ENCODE measurements at regions not wholly inside any gene's neighbourhood (a gene's known extent, or its start where the extent isn't known, plus 50 kb on each side); places are given as distances from the start of the nearest gene placed in this dataset.
A peak's percentile ranks its signal among the peaks of the same experiment; 100 is the strongest.
"Not testable (repeated sequence)": the region's sequence is repeated elsewhere in the genome, so short reads cannot be mapped to it uniquely, and the experiment has no call there.

DNA sequence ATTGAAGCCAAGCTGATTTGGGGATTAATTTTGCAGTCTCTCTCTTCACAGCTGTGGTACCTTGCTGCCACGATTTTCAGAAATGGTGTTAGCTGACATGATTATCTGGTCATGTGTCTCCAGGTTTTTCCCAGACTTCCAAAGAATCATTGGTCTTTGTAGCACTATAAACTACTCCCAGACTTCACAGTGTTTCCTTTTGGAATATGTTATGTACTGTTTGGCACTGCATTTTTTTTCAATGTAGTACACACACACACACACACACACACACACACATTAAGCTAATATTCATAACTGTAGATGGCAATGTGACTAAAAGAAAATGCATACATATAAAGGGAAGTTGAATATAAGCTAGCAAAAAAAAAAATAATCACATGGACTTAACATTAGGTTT is 856.6 kb upstream of the SPRY2 start:
- no peak for FAIRE-seq

DNA sequence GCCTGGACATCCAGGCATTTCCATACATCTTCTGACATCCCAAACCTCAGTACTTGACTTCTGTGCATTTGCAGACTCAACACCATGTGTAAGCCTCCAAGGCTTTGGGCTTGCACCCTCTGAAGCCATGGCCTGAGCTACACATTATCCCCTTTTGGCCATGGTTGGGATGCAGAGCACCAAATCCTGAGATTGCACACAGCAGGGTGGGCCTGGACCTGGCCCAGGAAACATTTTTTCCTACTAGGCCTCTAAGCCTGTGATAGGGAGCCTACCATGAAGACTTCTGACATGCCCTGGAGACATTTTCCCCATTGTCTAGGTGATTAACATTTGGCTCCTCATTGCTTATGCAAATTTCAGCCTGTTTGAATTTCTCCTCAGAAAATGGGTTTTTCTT is 853.4 kb upstream of the SPRY2 start:
- FAIRE-seq: no peak

DNA sequence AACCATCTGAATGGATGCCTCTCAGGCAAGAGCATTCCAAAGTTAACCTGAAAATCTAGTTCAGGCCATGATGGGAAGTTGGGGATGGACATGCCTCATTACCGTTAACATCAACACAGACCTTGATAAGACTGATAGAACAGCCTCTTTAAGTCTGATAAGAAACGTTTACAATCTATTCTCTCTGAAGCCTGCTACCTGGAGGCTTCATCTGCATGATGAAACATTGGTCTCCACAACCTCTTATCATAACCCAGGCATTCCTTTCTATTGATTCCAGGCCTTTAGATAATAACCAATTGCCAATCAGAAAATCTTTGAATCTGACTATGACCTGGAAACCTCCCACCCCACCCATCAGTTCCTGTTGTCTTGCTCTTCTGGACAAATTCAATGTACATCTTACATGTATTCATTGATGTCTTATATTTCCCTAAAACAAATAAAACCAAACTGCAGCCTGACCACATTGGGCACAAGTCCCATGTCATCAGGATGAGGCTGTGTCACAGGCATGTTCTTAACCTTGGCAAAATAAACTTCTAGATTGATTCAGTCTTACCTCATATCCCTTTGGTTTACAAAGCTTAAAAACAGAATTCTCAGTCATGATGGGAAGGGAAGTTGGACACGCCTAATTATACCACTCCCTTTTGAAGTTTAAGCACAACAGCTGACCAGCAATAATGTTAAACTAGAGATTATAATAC is 843.8 kb upstream of the SPRY2 start:
- FAIRE-seq: no peak

DNA sequence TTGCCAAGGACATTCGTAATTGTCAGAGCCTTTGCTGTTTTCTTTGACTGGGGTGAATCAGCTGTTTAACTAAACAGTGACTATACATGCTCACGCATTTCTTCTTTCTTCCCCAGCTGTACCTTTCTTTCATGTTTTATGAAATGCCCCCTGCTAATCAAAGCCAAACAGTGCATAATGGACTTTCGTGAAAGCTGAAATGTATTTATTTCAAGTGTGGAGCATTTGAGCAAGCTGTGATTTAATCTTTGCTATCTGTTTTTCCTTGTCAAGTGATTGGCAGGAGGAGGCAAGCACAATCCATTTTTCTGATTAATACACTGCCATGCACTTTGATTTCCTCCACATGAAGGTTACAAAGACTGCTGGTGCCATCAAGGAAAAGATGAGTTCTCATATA is 831.7 kb upstream of the SPRY2 start:
- no peak for FAIRE-seq

DNA sequence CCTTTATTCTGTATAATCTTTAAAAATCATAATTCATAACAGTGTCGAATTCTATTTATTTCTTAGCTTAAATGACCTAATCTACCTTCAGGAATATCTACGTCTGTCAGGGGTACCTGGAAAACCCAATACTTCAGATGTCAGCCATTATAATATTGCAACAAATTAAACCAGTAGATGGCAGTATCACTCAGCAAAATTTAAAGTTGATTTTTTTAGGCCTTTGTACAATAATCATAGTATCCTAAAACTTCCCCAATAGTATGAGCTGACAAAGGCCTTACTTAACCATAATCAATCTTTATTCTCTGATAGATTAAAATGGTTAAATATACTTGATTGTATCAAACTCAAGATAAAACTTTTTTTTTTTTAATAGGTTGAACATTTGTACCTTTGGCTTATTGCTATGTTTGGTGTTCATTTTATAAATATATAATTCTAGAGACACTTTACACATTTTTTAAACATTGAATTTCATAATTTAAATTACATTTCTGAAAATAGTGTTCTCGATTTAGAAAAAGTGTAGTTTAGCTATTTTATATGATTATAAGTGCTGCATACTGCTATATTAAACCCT is 830.2 kb upstream of the SPRY2 start:
- FAIRE-seq: peak; percentile 92

DNA sequence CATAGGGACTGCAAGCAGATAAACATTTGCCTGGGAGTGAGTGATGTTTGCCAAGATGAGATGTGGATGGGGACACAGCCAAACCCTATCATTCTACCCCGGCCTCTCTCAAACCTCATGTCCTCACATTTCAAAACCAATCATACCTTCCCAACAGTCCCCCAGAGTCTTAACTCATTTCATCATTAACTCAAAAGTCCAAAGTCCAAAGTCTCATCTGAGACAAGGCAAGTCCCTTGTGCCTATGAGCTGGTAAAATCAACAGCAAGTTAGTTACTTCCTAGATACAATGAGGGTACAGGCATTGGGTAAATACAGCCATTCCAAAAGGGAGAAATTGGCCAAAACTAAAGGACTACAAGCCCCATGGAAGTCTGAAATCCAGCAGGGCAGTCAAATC is 822.9 kb upstream of the SPRY2 start:
- not testable (repeated sequence) for FAIRE-seq

DNA sequence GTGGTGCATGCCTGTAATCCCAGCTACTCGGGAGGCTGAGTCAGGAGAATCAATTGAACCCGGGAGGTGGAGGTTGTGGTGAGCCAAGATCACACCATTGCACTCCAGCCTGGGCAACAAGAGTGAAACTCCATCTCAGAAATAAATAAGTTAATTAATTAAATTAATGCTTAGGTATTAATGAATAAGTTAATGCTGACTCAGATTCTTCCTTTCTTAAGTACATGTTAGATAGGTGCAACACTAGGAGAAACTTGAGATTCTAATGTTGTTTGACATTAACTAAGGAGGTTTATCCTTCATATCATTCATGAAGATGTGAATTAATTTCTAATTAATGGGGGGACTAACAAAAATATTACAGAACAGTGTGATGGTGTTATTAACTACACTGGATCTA is 812.6 kb upstream of the SPRY2 start:
- no peak for FAIRE-seq

DNA sequence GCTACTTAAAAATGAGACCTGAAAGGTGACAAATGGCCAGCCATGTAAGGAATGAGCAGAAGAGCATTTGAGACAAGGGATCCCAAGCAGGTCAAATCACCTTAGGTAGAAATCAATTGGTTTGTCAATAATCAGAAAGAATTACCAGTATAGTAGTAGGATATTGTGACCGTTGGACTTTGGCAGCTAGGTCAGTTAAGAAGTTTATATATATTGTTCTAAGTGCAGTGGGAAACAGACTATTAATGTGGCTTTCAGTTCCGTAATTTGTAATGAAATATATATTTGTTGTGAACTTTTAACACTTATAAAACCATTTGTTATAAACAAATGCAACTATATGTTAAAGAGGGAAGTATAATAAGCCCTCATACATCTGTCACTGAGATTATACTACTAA is 807.9 kb upstream of the SPRY2 start:
- FAIRE-seq: no peak

DNA sequence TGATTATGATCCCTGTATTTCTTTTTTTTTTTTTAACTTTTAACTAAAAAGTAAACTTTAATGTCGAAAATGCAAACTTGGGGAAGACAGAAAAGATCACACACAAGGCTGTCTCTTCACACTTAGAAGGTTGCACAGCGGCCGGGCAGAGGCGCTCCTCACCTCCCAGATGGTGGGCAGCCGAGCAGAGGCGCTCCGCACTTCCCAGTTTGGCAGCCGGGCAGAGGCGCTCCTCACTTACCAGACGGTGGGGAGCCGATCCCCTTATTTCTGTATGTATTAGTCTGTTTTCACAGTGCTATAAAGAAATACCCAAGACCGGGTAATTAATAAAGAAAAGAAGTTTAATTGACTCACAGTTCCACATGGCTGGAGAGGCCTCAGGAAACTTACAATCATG is 805.6 kb upstream of the SPRY2 start:
- FAIRE-seq: not testable (repeated sequence)

DNA sequence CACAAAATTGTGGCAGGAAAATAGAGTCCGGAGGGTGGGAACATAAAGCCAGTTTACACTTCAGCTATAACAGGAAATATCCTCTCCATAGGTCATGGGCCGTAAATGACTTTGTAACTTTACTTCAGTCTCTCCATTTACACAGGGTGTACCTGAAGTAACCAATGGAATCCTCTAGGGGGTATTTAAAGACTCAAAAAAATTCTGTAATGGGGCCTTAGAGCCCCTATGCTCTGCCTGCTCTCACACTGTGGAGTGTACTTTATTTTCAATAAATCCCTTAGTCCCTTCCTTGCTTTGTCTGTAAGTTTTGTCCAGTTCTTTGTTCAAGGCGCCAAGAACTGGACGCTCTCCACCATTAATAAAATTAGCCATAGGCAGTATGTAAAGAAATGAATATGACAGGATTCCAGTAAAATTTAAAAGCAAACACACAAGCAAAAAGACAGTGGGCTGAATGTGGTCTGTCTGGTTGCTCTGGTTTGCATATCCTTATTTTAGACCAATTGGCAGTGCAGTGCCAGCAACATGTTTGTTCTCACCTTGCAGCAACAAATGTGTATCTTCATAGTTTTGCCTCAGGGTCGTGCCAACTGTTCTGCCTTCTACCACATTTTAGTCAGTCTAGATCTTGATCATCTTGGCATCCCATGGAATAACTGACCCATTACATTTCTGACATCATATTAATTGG is 801.5 kb upstream of the SPRY2 start:
- FAIRE-seq: no peak

DNA sequence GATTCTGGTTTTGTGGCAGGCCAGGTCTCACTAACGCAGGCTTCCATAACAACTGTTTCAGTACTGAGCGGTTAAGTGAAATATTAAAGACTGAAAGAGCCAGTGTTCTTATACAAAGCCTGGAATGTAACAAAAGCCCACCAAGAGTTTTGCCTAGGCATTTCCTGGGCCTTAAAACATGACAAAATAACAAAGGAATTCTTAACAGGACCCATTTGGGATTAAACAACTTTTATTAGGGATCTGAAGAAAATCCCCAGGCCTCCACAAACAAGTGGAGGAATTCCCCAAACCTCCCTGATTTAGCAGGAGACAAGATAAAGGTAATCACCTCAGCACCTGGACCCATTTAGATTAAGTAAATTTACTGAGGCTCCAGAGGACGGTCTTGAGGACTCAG is 799.7 kb upstream of the SPRY2 start:
- FAIRE-seq: no peak

DNA sequence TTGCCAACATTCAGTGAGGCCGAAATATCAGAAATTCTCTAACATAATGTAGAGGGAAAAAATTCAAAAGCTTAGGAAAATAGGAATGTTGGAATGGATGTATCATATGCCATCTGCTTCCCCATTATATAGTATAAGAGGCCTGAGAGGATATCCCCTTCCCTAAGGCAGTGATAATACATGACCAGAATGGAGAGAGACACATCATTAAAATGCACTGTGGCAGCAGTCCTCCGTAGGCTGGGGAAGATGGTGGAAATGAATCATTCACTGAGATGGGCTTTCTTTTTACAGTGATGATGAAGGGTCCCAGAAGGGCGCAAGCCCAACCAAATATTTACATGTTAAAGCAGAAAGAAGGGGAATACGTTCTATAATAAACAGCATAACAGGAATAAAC is 799.1 kb upstream of the SPRY2 start:
- no peak for FAIRE-seq

DNA sequence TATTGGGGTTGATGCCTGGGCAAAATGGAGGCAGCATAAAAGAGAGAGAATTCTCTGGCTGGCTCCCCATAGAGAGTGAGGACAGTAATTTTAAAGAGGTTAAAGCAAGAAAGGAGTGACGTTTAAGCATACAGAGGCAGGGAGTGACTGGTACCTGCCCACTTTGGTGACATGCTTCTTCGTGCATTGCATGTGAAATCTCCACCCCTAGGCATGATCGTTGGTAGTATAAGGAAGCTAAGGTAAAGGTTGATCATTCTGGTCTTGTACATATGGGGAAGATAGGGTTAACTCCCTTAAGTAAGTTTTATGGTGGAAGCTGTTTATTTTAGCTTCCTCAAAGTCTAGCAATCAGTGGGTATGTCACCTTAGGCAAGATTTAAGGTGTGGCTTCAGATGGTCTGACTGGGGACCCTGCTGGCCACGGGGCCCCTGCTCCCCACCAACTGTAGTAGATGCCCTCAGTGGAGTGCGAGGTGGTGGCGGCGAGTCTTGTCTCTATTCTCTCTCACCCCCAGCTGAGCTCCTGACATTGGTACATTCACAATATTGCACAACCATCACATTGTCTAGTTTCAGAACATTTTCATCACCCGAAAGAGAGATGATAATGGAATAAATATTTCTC is 797.5 kb upstream of the SPRY2 start:
- FAIRE-seq: no peak

DNA sequence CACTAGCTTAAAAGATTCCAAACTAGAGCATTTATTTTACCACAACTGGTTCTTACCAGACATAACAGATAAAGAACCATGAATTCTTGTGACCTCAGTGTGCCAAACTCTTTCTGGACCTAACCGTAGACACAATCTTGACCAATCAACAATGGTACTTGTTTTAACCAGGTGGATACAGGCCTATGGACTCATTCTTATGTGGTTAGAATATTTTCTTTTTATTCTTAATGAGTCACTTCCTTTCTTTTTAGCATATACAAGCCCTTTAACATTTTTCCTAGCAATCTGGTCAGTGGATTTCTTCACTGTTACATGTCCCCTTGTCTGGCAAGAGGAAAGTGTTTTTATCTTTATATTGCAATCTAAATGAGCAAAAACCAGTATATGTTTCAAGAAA is 792.1 kb upstream of the SPRY2 start:
- FAIRE-seq: no peak

DNA sequence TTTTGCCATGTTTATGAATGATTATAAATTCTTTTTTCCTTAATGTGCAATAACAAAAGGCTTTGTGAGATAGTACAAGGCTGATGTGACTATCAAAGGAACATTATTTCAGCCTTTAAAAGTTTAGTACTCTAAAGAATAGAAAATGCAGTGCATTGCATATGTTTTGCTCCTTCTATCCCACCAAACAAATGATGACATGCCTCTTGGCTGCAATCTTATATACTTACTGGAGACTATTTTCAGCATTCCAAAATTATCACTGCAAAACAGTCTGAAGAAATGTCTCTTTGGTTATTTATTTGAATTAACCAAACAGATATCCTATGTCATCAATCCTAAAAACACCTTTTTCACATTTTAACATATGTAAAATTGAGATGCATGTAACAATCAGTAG is 776.5 kb upstream of the SPRY2 start:
- no peak for FAIRE-seq

DNA sequence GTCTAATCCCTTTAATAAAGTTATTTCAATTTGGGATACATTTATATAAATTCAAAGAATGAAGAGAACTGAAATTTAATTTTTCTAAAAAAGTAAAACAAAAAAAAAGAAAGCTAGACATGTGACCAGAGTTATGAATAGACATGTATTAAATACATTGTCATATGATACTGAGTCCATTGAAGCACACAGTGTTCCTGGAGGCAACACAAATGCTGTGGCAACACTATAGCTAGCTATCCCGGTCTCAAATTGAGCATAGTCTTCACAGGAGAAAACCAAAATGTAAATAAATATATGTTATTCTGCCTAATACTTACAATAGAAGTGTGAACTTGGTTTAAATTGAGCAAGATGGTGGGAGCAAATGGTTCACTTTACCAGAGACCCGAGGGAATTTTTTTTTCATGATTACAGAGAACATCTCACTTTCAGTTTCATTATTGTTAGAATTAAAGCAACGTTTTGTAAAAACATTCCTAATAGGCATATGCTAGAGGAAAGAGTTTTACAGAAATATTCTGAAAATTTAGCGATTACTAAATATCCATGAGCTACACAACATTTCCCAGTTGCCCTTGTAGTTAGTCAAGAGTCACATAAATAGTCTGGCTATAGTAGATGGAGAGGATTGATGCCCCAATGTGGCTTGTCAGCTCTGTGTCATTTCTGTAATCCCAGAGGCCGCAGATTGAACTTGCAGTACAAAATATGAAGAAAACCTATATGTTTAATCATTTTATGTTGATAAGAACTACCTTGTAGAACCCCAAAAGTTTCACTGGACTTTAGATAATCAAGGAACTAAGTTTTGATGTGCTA is 775.7 kb upstream of the SPRY2 start:
- FAIRE-seq: no peak

DNA sequence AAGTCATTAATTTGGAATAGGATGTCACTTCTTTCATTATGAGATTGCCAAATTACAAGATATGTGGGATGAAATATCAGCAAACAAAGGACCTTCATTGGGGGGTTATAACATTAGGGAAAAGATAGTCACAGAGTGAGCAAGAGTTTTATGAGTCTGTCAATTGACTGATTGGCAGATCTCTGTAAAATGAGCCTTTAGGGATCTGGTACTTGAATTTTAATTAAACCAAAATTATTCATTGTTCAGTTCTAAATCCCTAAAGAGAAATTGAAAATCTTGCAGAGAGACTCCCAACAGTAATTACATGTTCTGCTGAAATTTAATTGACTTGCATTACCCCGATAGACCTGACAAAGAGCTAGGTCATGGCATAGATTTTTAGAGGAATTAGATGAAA is 768.1 kb upstream of the SPRY2 start:
- no peak for FAIRE-seq

DNA sequence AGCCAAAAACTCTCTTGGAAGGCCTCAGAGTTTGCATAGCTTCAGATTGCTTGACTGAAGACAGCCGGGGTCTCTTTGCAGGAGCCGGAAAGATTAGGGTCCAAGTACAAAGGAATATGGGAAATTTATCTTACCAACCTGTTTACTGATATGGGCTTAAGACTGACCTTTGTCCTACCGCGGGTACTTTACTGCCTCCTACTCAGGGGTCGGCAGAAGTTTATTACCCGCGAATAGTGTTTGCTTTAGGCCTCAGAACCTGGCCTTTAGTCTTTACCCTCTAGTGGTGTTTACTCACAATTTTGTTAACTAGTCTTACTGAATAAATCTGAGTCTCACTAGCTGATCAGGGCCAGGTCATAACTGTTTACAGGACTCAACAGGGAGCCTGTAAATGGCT is 765.4 kb upstream of the SPRY2 start:
- FAIRE-seq: no peak

DNA sequence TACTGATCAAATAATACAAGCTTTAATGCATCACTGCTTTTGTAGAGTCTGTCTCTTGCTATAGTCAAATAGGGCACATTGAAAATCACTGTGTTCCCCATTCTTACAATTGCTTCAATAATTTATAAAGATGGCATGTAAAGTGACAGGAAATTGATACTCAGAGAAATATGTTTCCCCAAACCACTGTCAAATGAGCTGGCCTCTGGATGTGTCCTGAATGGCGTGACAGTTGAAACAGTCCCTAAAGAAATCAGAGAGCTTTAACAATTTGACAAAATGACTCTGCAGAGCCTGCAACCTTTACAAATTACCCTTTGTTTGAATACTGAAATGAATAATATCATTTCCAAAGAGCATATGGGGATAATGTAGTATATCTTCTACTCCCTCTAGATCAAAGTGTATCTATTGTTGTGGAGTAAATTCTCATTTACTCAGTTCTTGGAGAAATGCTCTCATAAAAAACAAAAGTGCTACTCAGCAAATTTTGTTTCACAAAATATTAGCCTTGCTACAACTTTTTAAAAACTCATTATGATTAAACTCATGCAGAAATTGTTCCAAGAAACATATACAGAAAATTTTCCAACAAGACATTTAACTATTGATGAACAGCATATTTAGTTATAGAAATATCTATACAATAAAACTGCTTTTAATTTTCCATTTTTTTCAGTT is 763.2 kb upstream of the SPRY2 start:
- no peak for FAIRE-seq

DNA sequence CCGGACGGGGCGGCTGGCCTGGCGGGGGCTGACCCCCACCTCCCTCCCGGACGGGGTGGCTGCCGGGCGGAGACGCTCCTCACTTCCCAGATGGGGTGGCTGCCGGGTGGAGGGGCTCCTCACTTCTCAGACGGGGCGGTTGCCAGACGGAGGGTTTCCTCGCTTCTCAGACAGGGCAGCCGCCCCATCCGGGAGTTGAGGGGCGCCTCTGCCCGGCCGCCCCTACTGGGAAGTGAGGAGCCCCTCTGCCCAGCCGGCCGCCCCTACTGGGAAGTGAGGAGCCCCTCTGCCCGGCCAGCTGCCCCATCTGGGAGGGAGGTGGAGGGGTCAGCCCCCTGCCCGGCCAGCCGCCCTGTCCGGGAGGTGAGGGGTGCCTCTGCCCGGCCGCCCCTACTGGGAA is 761.1 kb upstream of the SPRY2 start:
- FAIRE-seq: not testable (repeated sequence)

DNA sequence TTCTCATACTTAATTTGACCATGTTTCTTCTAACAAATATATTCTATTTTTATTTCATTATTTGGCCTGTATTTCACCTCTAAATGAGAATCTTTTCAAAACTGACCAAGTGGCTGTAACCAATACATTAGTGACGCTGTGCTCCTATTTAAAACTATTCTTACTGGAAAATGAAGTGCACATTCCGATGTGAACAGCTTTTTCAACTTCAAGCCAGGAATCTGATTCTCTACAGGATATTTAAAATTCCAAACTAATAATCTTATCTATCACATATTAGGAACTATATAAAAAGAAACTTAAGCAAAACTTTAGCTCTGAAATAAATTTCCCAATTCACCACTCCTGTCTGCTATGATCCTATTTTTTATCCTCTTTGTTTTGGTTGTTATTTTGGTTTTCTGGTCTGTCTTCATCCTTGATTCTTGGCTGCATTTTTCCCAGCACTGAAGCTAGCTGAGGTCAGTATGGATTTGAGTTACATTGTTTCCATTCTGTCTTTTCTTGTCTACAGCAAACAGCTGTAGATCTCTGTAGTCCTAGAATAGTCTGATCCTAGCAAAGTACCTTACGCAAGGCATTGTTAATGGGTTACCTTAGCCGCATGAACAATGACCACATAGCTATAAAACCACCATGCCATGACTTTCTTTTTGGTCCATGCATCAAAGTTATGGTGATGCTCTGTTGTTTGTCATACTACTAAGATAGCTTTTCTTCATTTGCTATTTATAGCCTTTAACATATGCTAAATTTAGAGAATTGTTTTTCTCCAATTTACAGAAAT is 748.6 kb upstream of the SPRY2 start:
- FAIRE-seq: no peak
